ENCODE measurements at regions not wholly inside any gene's neighbourhood (a gene's known extent, or its start where the extent isn't known, plus 50 kb on each side); places are given as distances from the start of the nearest gene placed in this dataset.

DNA sequence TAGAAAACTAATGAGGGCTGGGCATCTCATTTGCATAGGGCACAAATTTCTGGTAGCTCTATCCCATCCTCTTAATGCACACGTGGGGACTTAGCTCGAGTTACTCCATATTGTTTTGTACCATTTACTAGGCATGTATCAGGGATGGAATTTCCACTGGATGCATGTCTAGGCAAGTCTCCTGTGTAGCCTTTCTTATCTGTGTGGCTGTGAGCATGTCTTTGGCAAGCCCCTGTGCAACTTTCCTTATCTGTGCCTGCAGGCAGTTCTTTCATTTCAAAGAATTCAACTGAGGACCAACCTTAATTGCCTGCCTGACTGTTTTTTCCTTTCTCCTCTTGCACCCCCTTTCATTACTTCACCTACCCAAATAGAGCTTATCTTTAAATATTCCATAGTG, 992.9 kb downstream of the CDY2B start (continued):
- TF ChIP-seq, protein P1, sequence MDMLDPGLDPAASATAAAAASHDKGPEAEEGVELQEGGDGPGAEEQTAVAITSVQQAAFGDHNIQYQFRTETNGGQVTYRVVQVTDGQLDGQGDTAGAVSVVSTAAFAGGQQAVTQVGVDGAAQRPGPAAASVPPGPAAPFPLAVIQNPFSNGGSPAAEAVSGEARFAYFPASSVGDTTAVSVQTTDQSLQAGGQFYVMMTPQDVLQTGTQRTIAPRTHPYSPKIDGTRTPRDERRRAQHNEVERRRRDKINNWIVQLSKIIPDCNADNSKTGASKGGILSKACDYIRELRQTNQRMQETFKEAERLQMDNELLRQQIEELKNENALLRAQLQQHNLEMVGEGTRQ (IDR thresholded peaks at IDR 0.05; ENCODE audit: low read length), result no peak
- no peak for TF ChIP-seq RAD21 (IDR thresholded peaks at IDR 0.05 in 1 of 2, conservative IDR thresholded peaks at IDR 0.05 in 1 of 2; ENCODE audit: low read depth in 2 of 2, low read length in 2 of 2)
